ENCODE measurements at regions not wholly inside any gene's neighbourhood (a gene's known extent, or its start where the extent isn't known, plus 50 kb on each side); places are given as distances from the start of the nearest gene placed in this dataset.

DNA sequence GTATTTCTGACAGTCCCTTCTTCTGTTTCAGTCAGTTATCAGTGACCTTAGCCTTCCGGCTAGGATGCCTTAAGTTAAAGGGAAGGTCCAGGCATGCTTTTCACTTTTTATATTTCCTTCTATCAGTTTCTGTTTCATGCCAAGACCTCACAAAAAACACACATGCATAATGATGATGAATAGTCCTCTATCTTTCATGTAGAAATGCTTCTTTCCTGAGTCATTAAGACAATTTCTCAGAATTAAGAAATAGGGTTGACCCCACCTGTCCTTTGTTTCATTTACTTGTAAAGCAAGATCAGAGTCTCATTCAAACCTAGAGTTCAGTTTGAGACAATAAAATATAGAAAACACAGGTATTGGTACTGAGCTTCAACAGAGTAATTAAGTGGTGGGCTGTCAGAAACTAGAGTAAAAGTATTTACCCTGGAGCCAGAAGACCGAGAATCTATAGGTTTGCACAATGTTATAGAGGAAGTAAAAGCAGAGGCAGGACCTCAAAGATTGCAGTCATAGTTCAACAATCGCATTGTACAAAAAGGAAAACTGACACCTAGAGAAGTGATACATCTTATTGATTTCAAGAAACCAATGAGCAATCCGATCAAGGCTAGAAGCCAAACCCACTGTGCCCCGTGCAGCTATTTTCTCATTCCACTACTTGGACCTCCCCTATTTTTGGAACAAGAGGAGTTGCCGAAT is 118.7 kb upstream of the PUM3 start (continued):
- TF ChIP-seq ZNF416 (CRISPR knock-in tag; IDR thresholded peaks at IDR 0.05), result no peak
- no peak for TF ChIP-seq SOX15 (CRISPR knock-in tag; IDR thresholded peaks at IDR 0.05)
- TF ChIP-seq, protein P1, sequence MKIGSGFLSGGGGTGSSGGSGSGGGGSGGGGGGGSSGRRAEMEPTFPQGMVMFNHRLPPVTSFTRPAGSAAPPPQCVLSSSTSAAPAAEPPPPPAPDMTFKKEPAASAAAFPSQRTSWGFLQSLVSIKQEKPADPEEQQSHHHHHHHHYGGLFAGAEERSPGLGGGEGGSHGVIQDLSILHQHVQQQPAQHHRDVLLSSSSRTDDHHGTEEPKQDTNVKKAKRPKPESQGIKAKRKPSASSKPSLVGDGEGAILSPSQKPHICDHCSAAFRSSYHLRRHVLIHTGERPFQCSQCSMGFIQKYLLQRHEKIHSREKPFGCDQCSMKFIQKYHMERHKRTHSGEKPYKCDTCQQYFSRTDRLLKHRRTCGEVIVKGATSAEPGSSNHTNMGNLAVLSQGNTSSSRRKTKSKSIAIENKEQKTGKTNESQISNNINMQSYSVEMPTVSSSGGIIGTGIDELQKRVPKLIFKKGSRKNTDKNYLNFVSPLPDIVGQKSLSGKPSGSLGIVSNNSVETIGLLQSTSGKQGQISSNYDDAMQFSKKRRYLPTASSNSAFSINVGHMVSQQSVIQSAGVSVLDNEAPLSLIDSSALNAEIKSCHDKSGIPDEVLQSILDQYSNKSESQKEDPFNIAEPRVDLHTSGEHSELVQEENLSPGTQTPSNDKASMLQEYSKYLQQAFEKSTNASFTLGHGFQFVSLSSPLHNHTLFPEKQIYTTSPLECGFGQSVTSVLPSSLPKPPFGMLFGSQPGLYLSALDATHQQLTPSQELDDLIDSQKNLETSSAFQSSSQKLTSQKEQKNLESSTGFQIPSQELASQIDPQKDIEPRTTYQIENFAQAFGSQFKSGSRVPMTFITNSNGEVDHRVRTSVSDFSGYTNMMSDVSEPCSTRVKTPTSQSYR (CRISPR knock-in tag; IDR thresholded peaks at IDR 0.05), result no peak
- TF ChIP-seq ESRRA (CRISPR knock-in tag; IDR thresholded peaks at IDR 0.05; ENCODE audit: borderline replicate concordance), result no peak

DNA sequence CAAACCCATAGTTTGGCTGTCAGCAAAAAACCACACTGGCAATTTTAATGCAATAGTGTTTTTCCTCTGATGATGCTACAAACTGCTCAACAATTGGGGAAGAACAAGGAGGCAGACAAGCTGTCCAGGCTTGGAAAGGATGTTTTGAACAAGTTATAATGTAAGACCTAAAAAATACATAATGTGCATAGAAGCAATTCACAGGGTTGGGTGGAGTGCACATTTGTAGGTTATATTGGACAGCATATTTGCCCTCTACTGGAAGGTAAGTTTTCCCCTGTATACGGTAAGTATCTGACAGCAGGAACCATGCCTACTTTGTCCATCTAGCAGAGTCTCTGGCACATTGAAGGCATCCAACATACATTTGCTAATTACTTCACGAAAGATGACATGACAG is 114.3 kb upstream of the PUM3 start:
- no peak overlapping the region for H3K27ac Mint-ChIP-seq
- no peaks in the 10 kb centered on the region for H3K27me3 Mint-ChIP-seq (ENCODE audit: low read depth)
- no peaks in the 10 kb centered on the region for H3K4me1 Mint-ChIP-seq
- no peaks in the 10 kb centered on the region for H3K9me3 Mint-ChIP-seq
- no peaks in the 10 kb centered on the region for H3K36me3 Mint-ChIP-seq
- DNase-seq (ENCODE audit: low spot score) (no peak), ATAC-seq (no peak)
- TF ChIP-seq NR1H2 (CRISPR knock-in tag; IDR thresholded peaks at IDR 0.05) (no peak), PRRX2 (CRISPR knock-in tag; IDR thresholded peaks at IDR 0.05) (no peak), TEAD1 (CRISPR knock-in tag; IDR thresholded peaks at IDR 0.05) (no peak), NFYB (CRISPR knock-in tag; conservative IDR thresholded peaks at IDR 0.05; ENCODE audit: low read depth) (no peak)
- TF ChIP-seq, protein P2, sequence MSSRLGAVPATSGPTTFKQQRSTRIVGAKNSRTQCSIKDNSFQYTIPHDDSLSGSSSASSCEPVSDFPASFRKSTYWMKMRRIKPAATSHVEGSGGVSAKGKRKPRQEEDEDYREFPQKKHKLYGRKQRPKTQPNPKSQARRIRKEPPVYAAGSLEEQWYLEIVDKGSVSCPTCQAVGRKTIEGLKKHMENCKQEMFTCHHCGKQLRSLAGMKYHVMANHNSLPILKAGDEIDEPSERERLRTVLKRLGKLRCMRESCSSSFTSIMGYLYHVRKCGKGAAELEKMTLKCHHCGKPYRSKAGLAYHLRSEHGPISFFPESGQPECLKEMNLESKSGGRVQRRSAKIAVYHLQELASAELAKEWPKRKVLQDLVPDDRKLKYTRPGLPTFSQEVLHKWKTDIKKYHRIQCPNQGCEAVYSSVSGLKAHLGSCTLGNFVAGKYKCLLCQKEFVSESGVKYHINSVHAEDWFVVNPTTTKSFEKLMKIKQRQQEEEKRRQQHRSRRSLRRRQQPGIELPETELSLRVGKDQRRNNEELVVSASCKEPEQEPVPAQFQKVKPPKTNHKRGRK (CRISPR knock-in tag; IDR thresholded peaks at IDR 0.05; ENCODE audit: borderline replicate concordance), result no peak
- CTCF ChIA-PET, result no interaction called here
- no peak overlapping the region for H3K4me3 Mint-ChIP-seq
- POLR2A ChIA-PET, result no interaction called here

DNA sequence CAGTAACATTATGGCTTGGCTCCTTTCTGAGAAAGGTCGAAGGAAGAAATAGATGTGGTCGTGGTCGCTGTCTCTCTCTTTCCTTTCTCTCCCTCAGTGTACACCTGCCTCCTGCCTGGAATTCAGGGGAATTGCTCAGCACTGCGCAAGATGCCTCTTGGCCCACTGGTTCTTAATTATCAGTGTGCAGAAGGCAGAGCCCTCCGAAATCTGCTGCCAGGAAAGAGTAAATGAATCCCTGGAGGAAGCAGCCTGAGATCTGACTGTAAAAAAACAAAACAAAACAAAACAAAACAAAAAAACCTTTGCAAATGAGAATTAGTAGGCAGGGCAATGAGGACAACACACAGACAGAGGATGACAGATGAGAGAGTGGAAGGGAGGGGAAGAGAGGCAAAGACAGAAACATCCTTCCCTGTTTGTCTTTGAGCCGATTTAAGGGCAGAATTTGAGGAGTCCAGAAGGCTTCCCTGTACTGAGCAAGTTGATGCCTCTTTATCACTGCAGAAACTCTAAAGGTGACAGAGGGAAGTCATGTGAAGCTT is 113.8 kb upstream of the PUM3 start:
- TF ChIP-seq HMGA2 (CRISPR knock-in tag; IDR thresholded peaks at IDR 0.05), result no peak
- TF ChIP-seq, protein P3, sequence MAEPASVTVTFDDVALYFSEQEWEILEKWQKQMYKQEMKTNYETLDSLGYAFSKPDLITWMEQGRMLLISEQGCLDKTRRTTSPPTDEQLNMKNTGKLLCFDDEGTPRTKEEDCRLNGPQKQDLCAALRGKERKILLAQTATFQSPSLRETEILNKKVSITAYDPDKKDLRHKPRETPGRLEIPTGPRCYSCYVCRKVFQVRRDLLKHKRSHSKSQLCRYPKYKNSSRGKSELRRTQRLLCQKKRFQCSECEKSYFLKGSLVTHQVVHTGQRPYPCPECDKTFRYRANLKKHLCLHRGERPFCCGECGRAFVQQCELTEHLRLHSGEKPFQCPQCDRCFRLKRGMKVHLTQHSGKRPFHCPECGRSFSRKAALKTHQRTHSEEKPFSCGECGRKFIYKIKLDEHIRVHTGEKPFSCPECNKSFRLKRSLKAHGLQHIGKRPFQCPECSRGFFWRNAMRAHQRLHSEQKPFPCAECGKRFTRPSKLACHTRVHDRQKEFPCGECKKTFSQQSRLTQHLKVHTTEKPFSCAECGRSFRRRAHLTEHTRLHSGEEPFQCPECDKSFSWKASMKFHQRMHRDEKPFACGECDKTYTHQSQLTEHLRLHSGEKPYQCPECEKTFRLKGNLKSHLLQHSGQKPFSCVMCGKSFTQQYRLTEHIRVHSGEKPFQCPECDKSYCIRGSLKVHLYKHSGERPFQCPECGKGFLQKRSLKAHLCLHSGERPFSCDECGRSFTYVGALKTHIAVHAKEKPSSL (CRISPR knock-in tag; conservative IDR thresholded peaks at IDR 0.05), result no peak
- TF ChIP-seq RELA (CRISPR knock-in tag; IDR thresholded peaks at IDR 0.05; ENCODE audit: borderline replicate concordance), result no peak
- no peak for TF ChIP-seq RORB (CRISPR knock-in tag; IDR thresholded peaks at IDR 0.05)
- TF ChIP-seq, protein P4, sequence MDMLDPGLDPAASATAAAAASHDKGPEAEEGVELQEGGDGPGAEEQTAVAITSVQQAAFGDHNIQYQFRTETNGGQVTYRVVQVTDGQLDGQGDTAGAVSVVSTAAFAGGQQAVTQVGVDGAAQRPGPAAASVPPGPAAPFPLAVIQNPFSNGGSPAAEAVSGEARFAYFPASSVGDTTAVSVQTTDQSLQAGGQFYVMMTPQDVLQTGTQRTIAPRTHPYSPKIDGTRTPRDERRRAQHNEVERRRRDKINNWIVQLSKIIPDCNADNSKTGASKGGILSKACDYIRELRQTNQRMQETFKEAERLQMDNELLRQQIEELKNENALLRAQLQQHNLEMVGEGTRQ (CRISPR knock-in tag; IDR thresholded peaks at IDR 0.05), result no peak
- TF ChIP-seq NR2C2 (CRISPR knock-in tag; IDR thresholded peaks at IDR 0.05), result no peak
- TF ChIP-seq, protein P5, sequence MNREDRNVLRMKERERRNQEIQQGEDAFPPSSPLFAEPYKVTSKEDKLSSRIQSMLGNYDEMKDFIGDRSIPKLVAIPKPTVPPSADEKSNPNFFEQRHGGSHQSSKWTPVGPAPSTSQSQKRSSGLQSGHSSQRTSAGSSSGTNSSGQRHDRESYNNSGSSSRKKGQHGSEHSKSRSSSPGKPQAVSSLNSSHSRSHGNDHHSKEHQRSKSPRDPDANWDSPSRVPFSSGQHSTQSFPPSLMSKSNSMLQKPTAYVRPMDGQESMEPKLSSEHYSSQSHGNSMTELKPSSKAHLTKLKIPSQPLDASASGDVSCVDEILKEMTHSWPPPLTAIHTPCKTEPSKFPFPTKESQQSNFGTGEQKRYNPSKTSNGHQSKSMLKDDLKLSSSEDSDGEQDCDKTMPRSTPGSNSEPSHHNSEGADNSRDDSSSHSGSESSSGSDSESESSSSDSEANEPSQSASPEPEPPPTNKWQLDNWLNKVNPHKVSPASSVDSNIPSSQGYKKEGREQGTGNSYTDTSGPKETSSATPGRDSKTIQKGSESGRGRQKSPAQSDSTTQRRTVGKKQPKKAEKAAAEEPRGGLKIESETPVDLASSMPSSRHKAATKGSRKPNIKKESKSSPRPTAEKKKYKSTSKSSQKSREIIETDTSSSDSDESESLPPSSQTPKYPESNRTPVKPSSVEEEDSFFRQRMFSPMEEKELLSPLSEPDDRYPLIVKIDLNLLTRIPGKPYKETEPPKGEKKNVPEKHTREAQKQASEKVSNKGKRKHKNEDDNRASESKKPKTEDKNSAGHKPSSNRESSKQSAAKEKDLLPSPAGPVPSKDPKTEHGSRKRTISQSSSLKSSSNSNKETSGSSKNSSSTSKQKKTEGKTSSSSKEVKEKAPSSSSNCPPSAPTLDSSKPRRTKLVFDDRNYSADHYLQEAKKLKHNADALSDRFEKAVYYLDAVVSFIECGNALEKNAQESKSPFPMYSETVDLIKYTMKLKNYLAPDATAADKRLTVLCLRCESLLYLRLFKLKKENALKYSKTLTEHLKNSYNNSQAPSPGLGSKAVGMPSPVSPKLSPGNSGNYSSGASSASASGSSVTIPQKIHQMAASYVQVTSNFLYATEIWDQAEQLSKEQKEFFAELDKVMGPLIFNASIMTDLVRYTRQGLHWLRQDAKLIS (CRISPR knock-in tag; IDR thresholded peaks at IDR 0.05; ENCODE audit: borderline replicate concordance), result no peak
- TF ChIP-seq CBFB (CRISPR knock-in tag; IDR thresholded peaks at IDR 0.05; ENCODE audit: low read depth), result no peak
- TF ChIP-seq ZNF416 (CRISPR knock-in tag; IDR thresholded peaks at IDR 0.05), result no peak
- TF ChIP-seq, protein P6, sequence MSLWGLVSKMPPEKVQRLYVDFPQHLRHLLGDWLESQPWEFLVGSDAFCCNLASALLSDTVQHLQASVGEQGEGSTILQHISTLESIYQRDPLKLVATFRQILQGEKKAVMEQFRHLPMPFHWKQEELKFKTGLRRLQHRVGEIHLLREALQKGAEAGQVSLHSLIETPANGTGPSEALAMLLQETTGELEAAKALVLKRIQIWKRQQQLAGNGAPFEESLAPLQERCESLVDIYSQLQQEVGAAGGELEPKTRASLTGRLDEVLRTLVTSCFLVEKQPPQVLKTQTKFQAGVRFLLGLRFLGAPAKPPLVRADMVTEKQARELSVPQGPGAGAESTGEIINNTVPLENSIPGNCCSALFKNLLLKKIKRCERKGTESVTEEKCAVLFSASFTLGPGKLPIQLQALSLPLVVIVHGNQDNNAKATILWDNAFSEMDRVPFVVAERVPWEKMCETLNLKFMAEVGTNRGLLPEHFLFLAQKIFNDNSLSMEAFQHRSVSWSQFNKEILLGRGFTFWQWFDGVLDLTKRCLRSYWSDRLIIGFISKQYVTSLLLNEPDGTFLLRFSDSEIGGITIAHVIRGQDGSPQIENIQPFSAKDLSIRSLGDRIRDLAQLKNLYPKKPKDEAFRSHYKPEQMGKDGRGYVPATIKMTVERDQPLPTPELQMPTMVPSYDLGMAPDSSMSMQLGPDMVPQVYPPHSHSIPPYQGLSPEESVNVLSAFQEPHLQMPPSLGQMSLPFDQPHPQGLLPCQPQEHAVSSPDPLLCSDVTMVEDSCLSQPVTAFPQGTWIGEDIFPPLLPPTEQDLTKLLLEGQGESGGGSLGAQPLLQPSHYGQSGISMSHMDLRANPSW (CRISPR knock-in tag; conservative IDR thresholded peaks at IDR 0.05; ENCODE audit: low read depth), result no peak
- no peak for TF ChIP-seq FOXJ3 (CRISPR knock-in tag; IDR thresholded peaks at IDR 0.05; ENCODE audit: borderline replicate concordance)
- ATAC-seq (no peak), DNase-seq (ENCODE audit: low spot score) (no peak)
- Mint-ChIP-seq H3K4me3 (no peak overlapping the region), H3K27ac (no peak overlapping the region), H3K4me1 (no peaks in the 10 kb centered on the region), H3K36me3 (no peaks in the 10 kb centered on the region), H3K27me3 (ENCODE audit: low read depth) (no peaks in the 10 kb centered on the region), H3K9me3 (no peaks in the 10 kb centered on the region)
- CTCF ChIA-PET, result no interaction called here
- POLR2A ChIA-PET, result no interaction called here

All from WTC11 (cell line).